ENCODE measurements at regions not wholly inside any gene's neighbourhood (a gene's known extent, or its start where the extent isn't known, plus 50 kb on each side); places are given as distances from the start of the nearest gene placed in this dataset.

DNA sequence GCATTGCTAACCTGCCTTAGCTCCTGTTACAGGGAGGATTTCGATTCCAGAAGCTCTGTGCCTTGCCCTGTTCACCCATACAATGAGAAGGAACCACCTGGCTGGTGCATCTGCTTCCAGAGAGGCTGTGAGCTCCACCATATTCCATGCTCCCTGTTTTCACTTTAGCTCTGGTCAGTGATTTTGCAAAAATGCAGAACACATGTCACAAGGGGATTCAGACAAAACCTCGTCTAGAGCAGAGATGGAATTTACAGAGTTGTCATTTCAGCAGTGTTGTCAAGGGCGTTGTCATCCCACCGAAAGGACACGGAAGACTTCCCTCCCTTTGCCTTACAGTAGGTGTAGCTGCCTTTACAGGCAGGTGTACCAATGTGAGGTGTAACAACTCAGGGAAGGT is 223.0 kb upstream of the ARID1B start:
- Histone ChIP-seq H3K27me3 (no peaks in the 10 kb centered on the region), H3K9me3 (no peaks in the 10 kb centered on the region), H3K36me3 (no peaks in the 10 kb centered on the region), H3K27ac (no peak overlapping the region), H3K4me1 (peaks cover 0 to 9% (median 0%) of the 10 kb centered on the region in 12 donors), H3K4me3 (no peak overlapping the region)
- intact Hi-C loops (cut with DNase I), result no loop called here
- no peak for ATAC-seq
- DNase-seq, result no peak
- 53 to 60% (median 57%) methylated on average over 5 of the region's 5 CpGs for WGBS, 4 donors
- TF ChIP-seq, protein P1, sequence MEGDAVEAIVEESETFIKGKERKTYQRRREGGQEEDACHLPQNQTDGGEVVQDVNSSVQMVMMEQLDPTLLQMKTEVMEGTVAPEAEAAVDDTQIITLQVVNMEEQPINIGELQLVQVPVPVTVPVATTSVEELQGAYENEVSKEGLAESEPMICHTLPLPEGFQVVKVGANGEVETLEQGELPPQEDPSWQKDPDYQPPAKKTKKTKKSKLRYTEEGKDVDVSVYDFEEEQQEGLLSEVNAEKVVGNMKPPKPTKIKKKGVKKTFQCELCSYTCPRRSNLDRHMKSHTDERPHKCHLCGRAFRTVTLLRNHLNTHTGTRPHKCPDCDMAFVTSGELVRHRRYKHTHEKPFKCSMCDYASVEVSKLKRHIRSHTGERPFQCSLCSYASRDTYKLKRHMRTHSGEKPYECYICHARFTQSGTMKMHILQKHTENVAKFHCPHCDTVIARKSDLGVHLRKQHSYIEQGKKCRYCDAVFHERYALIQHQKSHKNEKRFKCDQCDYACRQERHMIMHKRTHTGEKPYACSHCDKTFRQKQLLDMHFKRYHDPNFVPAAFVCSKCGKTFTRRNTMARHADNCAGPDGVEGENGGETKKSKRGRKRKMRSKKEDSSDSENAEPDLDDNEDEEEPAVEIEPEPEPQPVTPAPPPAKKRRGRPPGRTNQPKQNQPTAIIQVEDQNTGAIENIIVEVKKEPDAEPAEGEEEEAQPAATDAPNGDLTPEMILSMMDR (IDR thresholded peaks at IDR 0.05), result no peak
- no peak for TF ChIP-seq POLR2A (IDR thresholded peaks at IDR 0.05)

DNA sequence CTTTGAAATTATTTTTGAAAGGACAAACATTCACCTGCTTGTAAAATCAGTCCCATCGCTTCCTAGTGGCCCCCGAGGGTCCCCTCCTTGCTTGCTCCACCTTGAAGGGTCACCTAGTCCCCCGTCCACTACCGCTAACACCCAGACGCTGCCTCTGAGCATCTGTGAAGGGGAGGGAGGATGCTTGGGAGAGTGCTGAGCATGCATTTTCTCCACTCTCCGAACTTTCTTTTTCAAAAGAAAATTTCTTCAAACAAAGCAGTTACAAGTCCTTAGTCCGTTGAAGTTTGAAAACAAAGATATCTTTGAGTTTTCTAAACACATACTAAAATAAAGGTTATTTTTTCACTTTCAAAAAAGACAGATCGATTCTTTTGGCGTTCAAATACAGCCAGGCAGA is 224.3 kb upstream of the ARID1B start:
- intact Hi-C loops (cut with DNase I), result no loop called here
- H3K36me3 ChIP-seq, result no peaks in the 10 kb centered on the region
- no peaks in the 10 kb centered on the region for H3K27me3 ChIP-seq
- DNase-seq (no peak), ATAC-seq (no peak)
- H3K4me3 ChIP-seq, result no peak overlapping the region
- peaks cover 0 to 9% (median 0%) of the 10 kb centered on the region in 12 donors for H3K4me1 ChIP-seq
- no peaks in the 10 kb centered on the region for H3K9me3 ChIP-seq
- H3K27ac ChIP-seq, result no peak overlapping the region
- 88 to 92% (median 90%) methylated on average over 9 of the region's 9 CpGs for WGBS, 4 donors
- no peak for TF ChIP-seq POLR2A (IDR thresholded peaks at IDR 0.05)
- TF ChIP-seq, protein P1 (IDR thresholded peaks at IDR 0.05), result no peak

DNA sequence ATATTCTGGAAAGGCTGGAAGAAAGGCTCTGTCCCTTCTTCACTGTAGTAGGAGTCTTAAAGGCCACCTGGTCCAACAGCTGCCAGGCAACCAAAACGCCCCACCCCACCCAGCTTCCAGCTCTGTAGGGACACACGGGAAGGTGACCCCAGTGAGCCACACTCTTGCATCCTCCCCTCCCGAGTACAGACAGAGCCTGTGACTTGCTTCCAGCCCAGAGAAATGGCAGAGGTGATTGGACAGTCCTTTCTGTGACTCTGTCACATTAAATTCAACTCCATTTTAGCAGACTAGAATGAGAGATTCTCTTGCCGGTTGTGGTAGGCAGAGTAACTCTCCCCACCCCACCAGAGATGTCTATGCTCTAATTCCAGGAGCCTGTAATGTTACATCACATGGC is 226.2 kb upstream of the ARID1B start:
- no peaks in the 10 kb centered on the region for H3K4me1 ChIP-seq
- H3K36me3 ChIP-seq, result no peaks in the 10 kb centered on the region
- H3K27me3 ChIP-seq, result no peaks in the 10 kb centered on the region
- H3K27ac ChIP-seq, result no peak overlapping the region
- no peak overlapping the region for H3K4me3 ChIP-seq
- no peak for DNase-seq
- 82 to 88% (median 83%) methylated on average over 4 of the region's 4 CpGs for WGBS, 4 donors
- intact Hi-C loops (cut with DNase I), result no loop called here
- TF ChIP-seq POLR2A (IDR thresholded peaks at IDR 0.05), result no peak
- TF ChIP-seq, protein P1 (IDR thresholded peaks at IDR 0.05), result no peak
- ATAC-seq, result no peak
- no peaks in the 10 kb centered on the region for H3K9me3 ChIP-seq

DNA sequence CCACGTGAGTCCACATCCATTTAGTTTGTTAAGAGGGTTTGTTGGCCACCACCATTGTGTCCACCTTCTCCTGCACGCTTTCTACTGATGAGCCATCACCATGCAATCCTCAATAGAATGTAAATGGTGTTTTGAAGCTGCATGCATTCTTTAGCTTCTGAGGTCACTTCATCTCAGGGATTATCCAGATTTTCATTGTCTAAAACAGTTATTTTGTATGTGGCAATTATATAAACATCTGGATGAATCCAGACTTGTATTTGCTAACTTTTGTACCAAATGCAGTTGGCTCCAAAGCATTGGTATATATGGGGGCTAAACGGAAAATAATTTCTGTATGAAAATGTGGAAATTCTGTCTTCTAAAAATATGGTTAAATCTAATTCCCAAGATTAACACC is 231.2 kb upstream of the ARID1B start:
- Histone ChIP-seq H3K36me3 (no peaks in the 10 kb centered on the region), H3K27ac (no peak overlapping the region), H3K4me3 (no peak overlapping the region), H3K9me3 (no peaks in the 10 kb centered on the region), H3K4me1 (no peaks in the 10 kb centered on the region), H3K27me3 (peaks cover 0 to 5% (median 0%) of the 10 kb centered on the region in 9 donors)
- DNase-seq (no peak), ATAC-seq (no peak)
- WGBS, 4 donors, result 87 to 89% (median 88%) methylated on average over 3 of the region's 3 CpGs
- intact Hi-C loops (cut with DNase I), result no loop called here
- no peak for TF ChIP-seq POLR2A (IDR thresholded peaks at IDR 0.05)
- TF ChIP-seq, protein P1 (IDR thresholded peaks at IDR 0.05), result no peak
